ENCODE measurements at regions not wholly inside any gene's neighbourhood (a gene's known extent, or its start where the extent isn't known, plus 50 kb on each side); places are given as distances from the start of the nearest gene placed in this dataset.

GRCh38 chr22:44615602-44616180 lies 86.3 kb upstream of the PRR5 start:
- no peaks in the 10 kb centered on the region for H3K27me3 ChIP-seq (ENCODE audit: control insufficient read depth, insufficient read depth, low read length)
- in situ Hi-C loops (cut with HindIII; ENCODE audit: low pct_unique_long_range_greater_than_20kb, low sequenced_read_pairs) = no loop called here
- POLR2A ChIA-PET = no interaction called here
- no peak overlapping the region for H3K4me3 ChIP-seq (ENCODE audit: low read depth in 2 of 2, low read length in 2 of 2)
- H3K9me3 ChIP-seq (ENCODE audit: control insufficient read depth, insufficient read depth, low read depth, low read length) = no peaks in the 10 kb centered on the region
- CTCF ChIA-PET = no interaction called here
- H3K36me3 ChIP-seq (ENCODE audit: control insufficient read depth, insufficient read depth, low read length) = no peaks in the 10 kb centered on the region
- ATAC-seq = no peak
- no peaks in the 10 kb centered on the region for H3K4me1 ChIP-seq (ENCODE audit: control insufficient read depth, insufficient read depth, low read length)
- intact Hi-C loops (cut with micrococcal nuclease; ENCODE audit: unreplicated experiment) = no loop called here
- no peak overlapping the region for H3K27ac ChIP-seq (ENCODE audit: low read length)
- no peak for TF ChIP-seq REST (IDR thresholded peaks at IDR 0.05; ENCODE audit: insufficient read depth in 1 of 2, low read depth in 2 of 2, low read length in 1 of 2)
- DNase-seq (ENCODE audit: low read depth, low spot score) = no peak
- BruUV-seq (replicated peaks) = no TSS peak

- intact Hi-C loops (cut with micrococcal nuclease; ENCODE audit: unreplicated experiment) = no loop called here
- H3K27ac ChIP-seq (ENCODE audit: low read length) = no peak overlapping the region
- TF ChIP-seq POLR2AphosphoS5 (IDR thresholded peaks at IDR 0.05; ENCODE audit: low read depth, low read length) = no peak
- no peak for TF ChIP-seq TCF7L2 (IDR thresholded peaks at IDR 0.05; ENCODE audit: low read depth, low read length)
- TF ChIP-seq SIN3A (IDR thresholded peaks at IDR 0.05; ENCODE audit: borderline replicate concordance, insufficient read depth, low read depth, low read length) = no peak
- TF ChIP-seq REST (IDR thresholded peaks at IDR 0.05; ENCODE audit: insufficient read depth in 1 of 2, low read depth in 2 of 2, low read length in 1 of 2) = no peak
- TF ChIP-seq CTCF (IDR thresholded peaks at IDR 0.05) = no peak
- H3K4me3 ChIP-seq (ENCODE audit: low read depth in 2 of 2, low read length in 2 of 2) = no peak overlapping the region
- H3K27me3 ChIP-seq (ENCODE audit: control insufficient read depth, insufficient read depth, low read length) = no peaks in the 10 kb centered on the region
- in situ Hi-C loops (cut with HindIII; ENCODE audit: low pct_unique_long_range_greater_than_20kb, low sequenced_read_pairs) = no loop called here
- no peak for DNase-seq (ENCODE audit: low read depth, low spot score)
- no TSS peak for BruUV-seq (replicated peaks)
- ATAC-seq = no peak
- no peaks in the 10 kb centered on the region for H3K4me1 ChIP-seq (ENCODE audit: control insufficient read depth, insufficient read depth, low read length)
- CTCF ChIA-PET = no interaction called here
- no peaks in the 10 kb centered on the region for H3K9me3 ChIP-seq (ENCODE audit: control insufficient read depth, insufficient read depth, low read depth, low read length)
- H3K36me3 ChIP-seq (ENCODE audit: control insufficient read depth, insufficient read depth, low read length) = no peaks in the 10 kb centered on the region
- POLR2A ChIA-PET = no interaction called here
Measured at GRCh38 chr22:44615146-44615545, 86.9 kb upstream of the PRR5 start.
